ENCODE measurements at regions not wholly inside any gene's neighbourhood (a gene's known extent, or its start where the extent isn't known, plus 50 kb on each side); places are given as distances from the start of the nearest gene placed in this dataset.

DNA sequence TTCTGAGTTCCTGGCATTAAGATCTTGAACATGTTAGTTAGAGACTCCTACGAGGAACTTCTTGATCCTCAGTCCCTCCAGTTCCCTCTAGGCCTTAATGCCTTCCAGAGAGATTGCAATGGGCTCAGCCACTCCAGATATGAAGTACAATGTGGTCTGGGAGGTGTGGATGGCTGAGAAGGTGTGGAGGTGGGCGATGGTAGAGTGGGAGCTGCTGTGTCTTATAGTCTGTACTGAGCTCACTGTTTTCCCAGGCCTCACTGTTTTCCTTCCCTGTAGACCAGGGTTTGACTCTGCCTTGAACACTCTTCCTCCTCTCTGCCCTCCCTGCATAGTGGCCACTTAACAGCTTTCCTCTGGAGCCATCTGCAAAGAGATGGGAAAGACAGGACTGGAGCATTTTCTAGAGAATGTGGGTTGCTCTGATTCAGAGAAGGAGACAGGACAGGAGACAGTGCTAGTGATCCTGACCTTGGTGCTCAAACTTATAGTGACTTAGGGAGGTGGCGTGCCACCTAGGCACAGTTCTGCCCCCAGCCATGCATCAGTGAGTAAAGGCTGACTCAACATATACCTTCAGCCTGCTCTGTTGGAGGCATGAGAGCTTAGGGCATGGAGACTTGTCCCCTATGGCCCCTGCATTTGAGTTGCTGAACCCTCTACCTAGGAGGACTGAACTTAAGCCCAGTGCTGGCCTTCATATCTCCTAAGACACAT is 129.7 kb downstream of the TDRD15 start:
- intact Hi-C loops (cut with micrococcal nuclease), result no loop called here

DNA sequence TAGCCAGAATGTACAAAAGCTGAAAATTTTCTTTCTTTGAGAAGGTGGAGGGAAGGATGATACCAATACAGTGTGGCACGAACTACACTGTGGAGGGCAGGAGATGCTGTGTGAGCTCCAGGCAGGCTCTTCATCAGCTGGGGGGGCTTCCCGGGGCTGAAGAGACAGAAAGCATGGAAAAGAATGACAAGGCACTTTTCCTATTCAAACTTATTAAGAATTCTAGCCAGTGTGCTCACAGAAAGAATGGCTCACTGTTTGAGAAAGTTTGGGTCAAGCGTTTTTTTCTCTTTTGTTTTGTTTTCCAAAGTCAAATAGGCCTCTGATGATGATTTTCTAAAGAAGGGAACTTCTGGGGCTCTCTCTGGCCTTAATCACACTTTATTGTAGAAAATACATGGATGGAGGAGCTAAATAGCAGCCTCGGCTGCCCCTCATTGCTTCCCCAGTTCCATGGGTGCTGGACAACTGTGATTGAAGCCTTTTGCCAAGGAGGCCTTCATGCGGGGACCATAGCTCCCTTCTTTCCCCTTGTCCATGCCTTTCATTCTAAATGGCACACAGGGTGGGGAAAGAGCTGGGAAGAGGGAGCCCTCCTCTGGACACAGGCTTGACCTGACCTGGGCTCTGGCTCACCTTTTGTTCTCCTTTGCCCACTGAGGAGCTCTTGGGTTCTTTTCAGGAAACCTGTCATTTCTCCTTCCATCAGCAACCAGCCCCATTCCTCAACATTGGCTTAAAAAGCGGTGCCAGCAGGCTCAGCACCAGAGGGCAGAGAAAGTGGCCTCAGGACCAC is 130.6 kb downstream of the TDRD15 start:
- intact Hi-C loops (cut with micrococcal nuclease), result no loop called here

DNA sequence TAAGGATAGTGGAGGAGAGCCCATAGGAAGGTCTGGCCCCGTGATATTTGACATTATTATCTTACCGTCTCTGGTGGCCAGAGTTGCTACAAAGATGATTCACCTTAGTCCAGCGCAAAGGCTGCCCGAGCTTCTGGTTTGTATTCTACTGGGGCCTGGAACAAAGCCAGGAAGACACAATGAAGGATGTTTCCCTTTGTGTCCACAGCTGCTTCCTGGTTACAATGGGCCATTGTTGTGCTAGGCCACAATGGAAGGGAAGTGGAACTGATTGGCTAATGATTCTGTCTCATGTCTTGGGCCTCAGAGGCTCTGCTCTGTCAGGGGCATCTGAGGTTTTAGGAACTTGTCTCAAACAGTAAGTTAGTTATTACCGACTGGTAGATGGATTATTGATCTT is 132.2 kb downstream of the TDRD15 start:
- intact Hi-C loops (cut with micrococcal nuclease), result no loop called here

DNA sequence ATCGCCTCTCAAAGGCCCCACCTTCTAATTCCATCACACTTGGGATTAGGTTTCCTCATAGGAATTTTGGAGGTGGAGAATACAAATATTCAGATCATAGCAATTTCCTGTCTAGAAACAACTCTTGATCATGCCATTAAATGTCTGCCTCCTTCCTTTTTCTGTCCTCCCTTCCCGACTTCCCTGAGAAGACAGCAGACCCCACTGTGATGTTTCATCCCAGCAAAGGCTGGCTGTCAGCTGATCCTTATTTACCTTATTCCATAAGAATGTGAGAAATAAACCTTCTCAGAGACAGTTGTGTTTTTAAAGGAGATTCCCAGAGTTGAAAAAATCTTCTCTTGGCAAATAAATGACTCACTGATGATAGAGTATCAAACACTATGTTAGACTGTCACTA is 133.9 kb downstream of the TDRD15 start:
- intact Hi-C loops (cut with micrococcal nuclease), result no loop called here

DNA sequence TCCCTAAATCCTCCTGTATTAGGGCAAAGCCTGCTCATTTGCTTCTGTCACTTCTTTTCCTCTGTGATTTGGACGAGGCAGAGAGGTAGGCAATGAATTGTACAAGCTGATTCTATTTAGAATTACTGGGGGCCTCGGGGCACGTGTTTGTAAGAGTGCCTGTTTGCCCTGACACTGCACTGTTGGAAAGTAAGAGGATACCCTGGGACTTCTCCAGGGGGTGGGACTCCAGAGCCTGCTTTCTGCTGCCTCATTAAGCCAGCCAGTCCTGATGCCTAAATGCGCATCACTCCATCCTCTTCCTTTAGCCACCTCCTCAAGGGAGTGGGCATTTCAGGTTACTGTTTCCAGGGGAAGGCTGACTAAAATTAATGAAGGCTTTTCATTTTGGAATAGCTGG is 134.3 kb downstream of the TDRD15 start:
- intact Hi-C loops (cut with micrococcal nuclease), result no loop called here

DNA sequence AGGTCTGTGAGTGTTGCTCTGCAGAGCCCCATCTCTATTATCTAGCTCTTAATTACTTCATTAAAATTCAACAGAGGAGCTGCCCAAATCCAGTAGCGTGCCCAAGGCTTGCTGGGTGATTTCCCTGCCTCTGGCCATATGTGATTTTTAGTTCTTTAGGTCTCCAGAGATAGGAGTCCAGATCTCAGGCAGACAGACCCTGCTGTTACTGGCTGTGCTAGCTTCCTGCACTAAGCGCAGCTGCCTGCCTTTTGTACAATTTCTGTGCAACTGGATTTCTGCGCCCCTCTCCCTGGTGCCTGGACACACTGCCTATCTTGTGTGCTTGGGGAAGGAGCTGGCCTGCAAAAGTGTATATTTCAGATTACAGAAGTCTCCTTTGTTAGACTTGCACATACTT is 136.5 kb downstream of the TDRD15 start:
- intact Hi-C loops (cut with micrococcal nuclease), result no loop called here

- intact Hi-C loops (cut with micrococcal nuclease), result no loop called here
These were observed 137.8 kb downstream of the TDRD15 start for GRCh38 chr2:21261591-21261990.

DNA sequence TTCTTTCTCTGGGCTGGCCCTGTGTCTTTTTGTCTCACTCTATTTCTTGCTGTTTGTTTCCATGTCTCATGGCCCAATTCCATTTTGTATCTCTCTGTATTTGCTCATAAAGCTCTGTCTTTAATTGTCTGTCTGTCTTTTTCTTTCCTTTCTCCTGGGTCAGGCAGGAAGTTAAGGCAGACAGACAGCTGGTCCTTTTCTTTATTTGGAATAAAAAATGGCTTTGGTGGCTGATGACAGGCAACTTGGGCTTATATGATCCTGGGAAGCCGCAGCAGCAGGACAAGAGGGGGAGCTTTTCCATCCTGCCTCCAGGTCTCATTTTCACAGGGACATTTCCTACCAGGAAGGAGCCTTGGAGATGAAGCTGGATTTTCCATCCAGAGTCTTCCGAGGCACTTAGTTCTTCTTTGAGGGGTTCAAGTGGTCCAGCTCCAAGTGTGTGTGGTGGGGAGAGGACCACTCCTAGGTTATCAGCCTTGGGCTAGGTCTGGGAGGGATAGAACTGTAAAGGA is 138.7 kb downstream of the TDRD15 start:
- intact Hi-C loops (cut with micrococcal nuclease), result no loop called here

DNA sequence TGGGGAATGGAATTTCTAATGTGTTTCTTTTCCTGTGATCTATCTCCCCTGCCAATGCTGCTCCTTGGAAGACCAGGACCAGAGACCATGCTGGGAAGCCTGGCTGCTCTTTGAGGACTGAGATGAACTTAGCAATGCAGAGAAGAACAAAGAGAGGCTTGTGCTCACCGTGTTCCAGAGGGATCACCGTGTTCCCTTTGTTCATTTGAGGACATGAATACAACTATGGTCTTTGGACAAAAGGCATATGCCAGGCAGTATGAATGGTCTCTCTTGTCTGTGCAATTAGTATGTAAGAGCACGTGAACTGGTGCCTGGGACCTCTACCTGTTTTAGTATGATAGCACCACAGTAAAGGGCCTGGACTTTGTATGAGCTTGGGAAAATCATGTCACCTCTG is 139.9 kb downstream of the TDRD15 start:
- intact Hi-C loops (cut with micrococcal nuclease), result no loop called here

DNA sequence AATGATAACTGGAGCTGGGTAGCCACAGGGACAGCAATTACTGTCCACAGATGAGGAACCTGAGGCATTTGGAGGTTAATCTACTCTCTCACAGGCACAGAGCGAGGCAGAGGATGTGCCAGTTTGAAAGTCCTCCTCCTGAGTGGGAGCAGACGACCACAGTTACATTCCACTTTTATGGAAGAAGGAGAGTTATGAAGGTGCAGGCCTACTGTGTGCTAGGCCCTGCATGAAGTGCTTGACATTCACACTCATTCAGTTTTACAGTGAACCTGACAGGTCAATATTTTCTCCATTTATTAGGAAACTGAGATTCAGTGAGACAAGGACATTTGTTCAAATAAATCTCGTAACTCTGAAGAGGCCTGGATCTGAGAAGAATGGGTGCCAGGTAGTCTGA is 142.0 kb downstream of the TDRD15 start:
- intact Hi-C loops (cut with micrococcal nuclease), result no loop called here

DNA sequence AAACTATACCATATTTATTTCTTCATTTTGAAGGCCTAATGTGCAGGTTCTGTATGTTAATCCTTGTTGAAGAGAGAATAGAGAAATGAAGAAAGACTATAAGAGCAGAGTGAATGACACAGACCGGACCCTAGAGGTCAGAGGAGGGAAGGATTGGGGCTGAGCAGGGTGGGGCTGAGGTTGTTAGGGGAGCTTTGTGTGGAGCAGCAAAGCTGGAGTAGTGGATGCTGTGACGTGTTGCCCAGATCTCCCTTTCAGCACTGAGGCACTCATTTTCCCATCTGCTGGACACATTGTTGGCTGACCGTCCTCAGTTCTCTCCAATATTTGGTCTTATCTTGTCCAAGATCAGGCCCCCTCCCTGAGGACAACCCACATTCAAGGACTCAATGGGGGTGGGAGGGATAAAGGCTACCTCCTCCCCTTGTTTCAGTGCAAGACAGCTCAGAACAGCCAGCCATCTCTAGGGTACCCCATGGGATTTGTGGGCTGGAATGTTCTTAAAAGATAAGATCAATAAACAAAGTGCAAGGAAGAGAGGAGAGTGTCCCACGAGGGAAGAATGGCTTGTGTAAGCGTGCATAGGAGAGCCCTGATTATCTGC is 143.6 kb downstream of the TDRD15 start:
- intact Hi-C loops (cut with micrococcal nuclease), result no loop called here

- intact Hi-C loops (cut with micrococcal nuclease), result no loop called here
These were observed 144.6 kb downstream of the TDRD15 start for GRCh38 chr2:21268197-21268877.

DNA sequence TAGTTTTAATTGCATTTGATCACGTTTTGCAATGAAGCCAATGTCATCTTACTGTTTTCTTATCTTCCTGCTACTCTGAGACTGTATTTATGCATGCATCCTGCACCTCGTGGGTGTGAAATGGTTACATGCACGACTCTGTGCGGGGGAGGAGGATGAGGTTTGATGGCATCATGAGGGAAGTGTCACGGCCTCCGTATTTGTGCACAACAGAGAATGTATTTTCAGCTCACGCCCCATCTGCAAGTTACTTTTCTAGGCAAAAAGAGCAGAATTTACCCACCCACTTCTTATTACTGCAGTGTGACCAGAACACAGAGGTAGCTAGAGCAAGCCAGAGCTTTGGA is 145.1 kb downstream of the TDRD15 start:
- intact Hi-C loops (cut with micrococcal nuclease), result no loop called here

GRCh38 chr2:21269382-21269781 is 145.6 kb downstream of the TDRD15 start:
- intact Hi-C loops (cut with micrococcal nuclease), result no loop called here

GRCh38 chr2:21270083-21270491 is 146.3 kb downstream of the TDRD15 start:
- intact Hi-C loops (cut with micrococcal nuclease), result no loop called here

- intact Hi-C loops (cut with micrococcal nuclease), result no loop called here
These were observed 146.9 kb downstream of the TDRD15 start for GRCh38 chr2:21270708-21271122.

GRCh38 chr2:21276163-21276562 is 152.4 kb downstream of the TDRD15 start:
- intact Hi-C loops (cut with micrococcal nuclease), result no loop called here

- intact Hi-C loops (cut with micrococcal nuclease), result no loop called here
These were observed 153.6 kb downstream of the TDRD15 start for GRCh38 chr2:21277068-21278056.

DNA sequence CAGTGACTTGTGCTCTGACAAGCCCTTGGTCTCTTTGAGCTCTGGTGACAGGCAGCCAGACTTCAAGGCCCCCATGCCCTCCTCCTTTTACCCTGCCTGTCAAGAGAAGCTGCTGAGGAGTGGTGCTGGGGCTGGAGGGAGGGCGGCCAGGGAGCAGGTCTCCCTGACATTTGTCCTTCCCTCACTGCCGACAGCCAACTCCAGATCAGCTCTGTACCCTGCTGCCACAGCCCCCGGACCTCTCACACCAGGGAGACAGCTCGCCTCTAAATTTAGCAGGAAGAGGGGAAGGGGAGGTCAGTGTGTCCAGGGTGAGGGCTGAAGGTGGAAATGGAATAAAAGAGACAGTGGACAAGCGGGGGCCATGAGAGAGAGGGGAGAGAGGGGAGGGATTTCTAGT is 155.8 kb downstream of the TDRD15 start:
- intact Hi-C loops (cut with micrococcal nuclease), result no loop called here

DNA sequence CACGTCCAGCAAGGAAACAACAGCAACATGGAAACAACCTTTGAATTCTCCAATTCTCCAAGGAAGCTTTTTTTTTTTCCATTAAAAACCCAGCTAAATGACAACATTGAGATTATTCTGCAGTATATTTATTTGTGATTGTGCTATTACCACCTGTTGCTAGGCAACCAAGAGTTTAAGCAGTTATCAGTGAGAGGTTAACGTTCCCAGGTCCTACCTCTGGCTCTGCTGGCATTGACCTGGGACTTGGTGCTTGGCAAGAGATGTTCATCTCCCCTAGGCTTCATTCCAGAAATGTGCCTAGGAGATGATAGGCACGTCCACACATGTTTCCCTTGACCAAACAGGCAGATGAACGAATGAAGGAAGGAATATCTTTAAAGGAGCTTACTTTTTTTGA is 157.0 kb downstream of the TDRD15 start:
- intact Hi-C loops (cut with micrococcal nuclease), result no loop called here

- intact Hi-C loops (cut with micrococcal nuclease), result no loop called here
These were observed 157.6 kb downstream of the TDRD15 start for GRCh38 chr2:21281384-21281783.
